ENCODE measurements at regions not wholly inside any gene's neighbourhood (a gene's known extent, or its start where the extent isn't known, plus 50 kb on each side); places are given as distances from the start of the nearest gene placed in this dataset.

DNA sequence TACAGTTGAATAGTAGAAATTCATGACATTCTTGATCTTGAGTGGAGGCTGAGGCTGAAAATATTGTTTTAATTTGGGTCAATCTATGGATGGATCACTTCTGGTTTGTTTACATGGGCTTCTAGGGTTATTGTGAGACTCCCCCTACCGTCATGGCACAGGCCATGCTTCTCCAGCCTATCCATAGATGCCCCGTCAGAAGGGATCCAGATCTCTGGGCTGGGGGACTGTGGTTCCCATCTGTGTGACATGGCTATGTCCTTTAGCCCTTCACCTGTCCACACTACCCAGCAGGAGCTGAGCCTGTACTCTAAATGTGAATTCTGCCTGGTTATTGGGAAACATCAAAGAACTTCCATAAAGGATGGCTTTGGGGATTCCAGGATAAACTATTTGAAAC lies 160.4 kb downstream of the ABCC12 start:
- Histone ChIP-seq H3K36me3 (no peaks in the 10 kb centered on the region), H3K4me3 (no peak overlapping the region), H3K27ac (no peak overlapping the region), H3K9me3 (peaks cover 0 to 16% (median 0%) of the 10 kb centered on the region in 3 donors), H3K4me1 (no peaks in the 10 kb centered on the region), H3K27me3 (no peaks in the 10 kb centered on the region)
- TF ChIP-seq POLR2A (IDR thresholded peaks at IDR 0.05) = no peak
- TF ChIP-seq, protein P1, sequence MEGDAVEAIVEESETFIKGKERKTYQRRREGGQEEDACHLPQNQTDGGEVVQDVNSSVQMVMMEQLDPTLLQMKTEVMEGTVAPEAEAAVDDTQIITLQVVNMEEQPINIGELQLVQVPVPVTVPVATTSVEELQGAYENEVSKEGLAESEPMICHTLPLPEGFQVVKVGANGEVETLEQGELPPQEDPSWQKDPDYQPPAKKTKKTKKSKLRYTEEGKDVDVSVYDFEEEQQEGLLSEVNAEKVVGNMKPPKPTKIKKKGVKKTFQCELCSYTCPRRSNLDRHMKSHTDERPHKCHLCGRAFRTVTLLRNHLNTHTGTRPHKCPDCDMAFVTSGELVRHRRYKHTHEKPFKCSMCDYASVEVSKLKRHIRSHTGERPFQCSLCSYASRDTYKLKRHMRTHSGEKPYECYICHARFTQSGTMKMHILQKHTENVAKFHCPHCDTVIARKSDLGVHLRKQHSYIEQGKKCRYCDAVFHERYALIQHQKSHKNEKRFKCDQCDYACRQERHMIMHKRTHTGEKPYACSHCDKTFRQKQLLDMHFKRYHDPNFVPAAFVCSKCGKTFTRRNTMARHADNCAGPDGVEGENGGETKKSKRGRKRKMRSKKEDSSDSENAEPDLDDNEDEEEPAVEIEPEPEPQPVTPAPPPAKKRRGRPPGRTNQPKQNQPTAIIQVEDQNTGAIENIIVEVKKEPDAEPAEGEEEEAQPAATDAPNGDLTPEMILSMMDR (IDR thresholded peaks at IDR 0.05) = no peak
- no peak for TF ChIP-seq EP300 (IDR thresholded peaks at IDR 0.05)
- TF ChIP-seq POLR2AphosphoS5 (IDR thresholded peaks at IDR 0.05) = no peak
- WGBS, 2 donors (ENCODE audit: low coverage in 1 of 2) = 46% methylated on average over 2 of the region's 2 CpGs; no CpG with 5 or more reads in 1 of the 2 donors
- no peak for ATAC-seq

DNA sequence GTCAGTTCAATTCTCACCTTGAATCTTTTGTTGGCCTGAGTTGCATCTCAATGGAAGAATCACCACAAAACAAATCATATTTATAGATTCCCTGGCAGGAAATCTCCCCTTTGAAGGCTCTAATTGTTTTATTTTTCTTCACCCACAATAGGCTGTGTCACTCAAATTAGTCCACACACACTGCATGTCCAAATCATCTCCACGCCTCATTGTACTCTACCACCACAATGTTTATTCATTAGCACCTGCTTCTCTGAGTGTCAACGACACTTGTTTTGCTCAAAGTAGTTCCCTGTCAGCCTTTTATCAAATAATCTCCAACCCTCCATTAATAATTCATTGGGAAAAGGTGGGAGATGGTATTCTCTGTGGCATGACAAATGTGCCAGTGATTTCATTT lies 164.3 kb downstream of the ABCC12 start:
- Histone ChIP-seq H3K4me1 (no peaks in the 10 kb centered on the region), H3K27ac (no peak overlapping the region), H3K36me3 (no peaks in the 10 kb centered on the region), H3K9me3 (peaks cover 0 to 19% (median 0%) of the 10 kb centered on the region in 3 donors), H3K27me3 (no peaks in the 10 kb centered on the region), H3K4me3 (no peak overlapping the region)
- TF ChIP-seq POLR2A (IDR thresholded peaks at IDR 0.05) (no peak), POLR2AphosphoS5 (IDR thresholded peaks at IDR 0.05) (no peak), EP300 (IDR thresholded peaks at IDR 0.05) (no peak)
- TF ChIP-seq, protein P1 (IDR thresholded peaks at IDR 0.05) = no peak
- WGBS, 2 donors (ENCODE audit: low coverage in 1 of 2) = 50 to 54% methylated on average over 2 of the region's 2 CpGs
- no peak for ATAC-seq

DNA sequence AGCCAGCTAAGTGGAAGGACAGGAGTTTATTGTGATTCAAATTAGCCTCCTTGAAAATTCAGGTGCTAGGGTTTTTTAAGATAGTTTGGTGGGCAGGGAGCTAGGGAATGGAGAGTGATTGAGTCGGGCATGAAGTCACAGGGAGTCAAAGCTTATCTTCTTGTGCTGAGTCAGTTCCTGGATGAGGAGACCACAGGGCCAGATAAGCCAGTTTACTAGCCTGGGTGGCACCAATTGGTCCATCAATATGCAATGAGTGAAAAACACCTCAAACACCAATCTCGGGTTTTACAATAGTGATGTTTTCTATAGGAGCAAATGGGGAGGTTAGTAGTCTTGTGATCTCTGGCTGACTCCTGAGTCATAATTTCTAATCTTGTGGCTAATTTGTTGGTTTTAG lies 165.1 kb downstream of the ABCC12 start:
- no peaks in the 10 kb centered on the region for H3K27me3 ChIP-seq
- no peak for TF ChIP-seq POLR2A (IDR thresholded peaks at IDR 0.05)
- TF ChIP-seq POLR2AphosphoS5 (IDR thresholded peaks at IDR 0.05) = no peak
- TF ChIP-seq EP300 (IDR thresholded peaks at IDR 0.05) = no peak
- TF ChIP-seq, protein P1 (IDR thresholded peaks at IDR 0.05) = no peak
- no peaks in the 10 kb centered on the region for H3K4me1 ChIP-seq
- 70 to 91% methylated on average over 2 of the region's 2 CpGs for WGBS, 2 donors (ENCODE audit: low coverage in 1 of 2)
- H3K9me3 ChIP-seq = peaks cover 0 to 19% (median 0%) of the 10 kb centered on the region in 3 donors
- ATAC-seq = no peak
- H3K27ac ChIP-seq = no peak overlapping the region
- H3K4me3 ChIP-seq = no peak overlapping the region
- H3K36me3 ChIP-seq = no peaks in the 10 kb centered on the region

DNA sequence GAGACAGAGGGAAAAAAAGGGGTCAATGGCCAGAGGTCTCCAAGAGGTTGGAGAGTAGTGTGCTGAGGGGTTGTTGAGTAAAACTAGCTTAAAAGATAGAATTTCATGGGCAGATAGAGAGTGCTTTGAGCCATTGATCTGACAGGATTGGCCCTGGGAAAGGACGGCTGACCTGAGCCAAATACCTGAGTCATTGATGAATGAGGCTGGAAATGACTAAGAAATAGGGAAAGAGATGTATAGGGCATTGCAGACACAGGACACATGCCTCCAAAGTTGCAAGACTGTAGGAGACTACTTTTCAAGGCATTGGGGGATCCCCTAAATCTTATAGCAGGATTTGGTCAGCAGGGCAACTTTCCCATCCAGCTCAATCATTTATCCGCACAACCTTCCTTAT lies 168.7 kb downstream of the ABCC12 start:
- WGBS, 2 donors (ENCODE audit: low coverage in 1 of 2) = 61 to 78% methylated on average over 2 of the region's 2 CpGs
- H3K9me3 ChIP-seq = peaks cover 0 to 13% (median 0%) of the 10 kb centered on the region in 3 donors
- TF ChIP-seq EP300 (IDR thresholded peaks at IDR 0.05) (no peak), POLR2A (IDR thresholded peaks at IDR 0.05) (no peak), POLR2AphosphoS5 (IDR thresholded peaks at IDR 0.05) (no peak)
- TF ChIP-seq, protein P1 (IDR thresholded peaks at IDR 0.05) = no peak
- H3K27ac ChIP-seq = no peak overlapping the region
- H3K36me3 ChIP-seq = no peaks in the 10 kb centered on the region
- ATAC-seq = no peak
- H3K4me1 ChIP-seq = no peaks in the 10 kb centered on the region
- H3K4me3 ChIP-seq = no peak overlapping the region
- H3K27me3 ChIP-seq = peaks cover 7% of the 10 kb centered on the region

DNA sequence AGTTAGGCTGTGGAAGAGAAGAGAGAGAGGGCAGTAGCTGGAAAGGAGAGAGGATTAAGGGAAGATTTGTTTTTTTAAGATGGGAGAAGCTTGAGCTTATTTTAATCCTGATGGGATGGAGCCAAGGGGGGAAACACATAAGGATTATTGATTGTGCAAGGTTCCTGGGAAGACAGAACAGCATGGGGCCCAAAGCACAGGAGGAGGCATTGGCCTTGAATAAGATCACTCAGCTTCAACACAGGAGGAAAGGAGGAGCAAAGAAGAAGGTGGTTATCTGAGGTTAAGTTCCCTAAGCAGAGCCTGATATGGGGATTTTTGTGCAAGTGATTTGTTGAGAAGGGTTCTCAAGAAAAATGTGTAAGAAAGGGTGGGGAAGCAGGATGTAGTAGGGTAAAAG lies 169.8 kb downstream of the ABCC12 start:
- ATAC-seq = no peak

More for the DNA sequence above, 169.8 kb downstream of the ABCC12 start:
- Histone ChIP-seq H3K27me3 (peaks cover 7% of the 10 kb centered on the region), H3K4me1 (no peaks in the 10 kb centered on the region), H3K4me3 (no peak overlapping the region), H3K27ac (no peak overlapping the region), H3K36me3 (no peaks in the 10 kb centered on the region), H3K9me3 (peaks cover 0 to 10% (median 0%) of the 10 kb centered on the region in 3 donors)
- TF ChIP-seq POLR2A (IDR thresholded peaks at IDR 0.05) (no peak), POLR2AphosphoS5 (IDR thresholded peaks at IDR 0.05) (no peak), EP300 (IDR thresholded peaks at IDR 0.05) (no peak)
- TF ChIP-seq, protein P1 (IDR thresholded peaks at IDR 0.05) = no peak
